IMR-90 (cell line): ENCODE measurements at regions not wholly inside any gene's neighbourhood (a gene's known extent, or its start where the extent isn't known, plus 50 kb on each side); places are given as distances from the start of the nearest gene placed in this dataset.

Experiments
- ATAC-seq: fragments of 200-7000 bp; cut with Tn5 transposase; 2 replicates; pipeline ENCODE4 v1.9.1; 2020; ENCODE audit warnings: low read depth, mild to moderate bottlenecking, moderate library complexity
- BruUV-seq: library from RNA; stranded (reverse); fragments of 400-500 nt; replicated peaks from 2 replicates; lab custom pipeline; 2021; lab: Mats Ljungman, UMichigan
- CTCF ChIA-PET: fragments of 300-600 bp; formaldehyde crosslinking; extraction: SDS; loops from one replicate; lab custom pipeline; 2021; ENCODE audit warnings: antibody characterized with exemption; lab: Yijun Ruan, JAX
- POLR2A ChIA-PET: fragments of 300-600 bp; sonication (Branson Sonifier 250); formaldehyde crosslinking; loops from one replicate; lab custom pipeline; 2022; ENCODE audit warnings: antibody characterized with exemption; ENCODE audit not compliant: unreplicated experiment; lab: Charles Lee
- DNase-seq: peaks from one replicate; pipeline ENCODE4 v3.0.0; 2013
- H2AFZ ChIP-seq: replicated peaks from 2 replicates; pipeline ENCODE3; 2013; ENCODE audit warnings: low read length, mild to moderate bottlenecking; ENCODE audit not compliant: poor library complexity
- H2AK5ac ChIP-seq: 2 replicates; pipeline ENCODE4 v1.6.1; 2013; ENCODE audit warnings: low read depth, low read length, inconsistent platforms
- H2AK9ac ChIP-seq: replicated peaks from 2 replicates; pipeline ENCODE3; 2013; ENCODE audit warnings: mild to moderate bottlenecking, low read depth, low read length, moderate library complexity; ENCODE audit not compliant: poor library complexity
- H2BK120ac ChIP-seq: 2 replicates; pipeline ENCODE4 v1.6.1; 2013; ENCODE audit warnings: low read depth, low read length, inconsistent platforms
- H2BK15ac ChIP-seq: 3 replicates; pipeline ENCODE4 v1.6.1; 2013; ENCODE audit warnings: low read depth, low read length, inconsistent platforms
- H2BK20ac ChIP-seq: 2 replicates; pipeline ENCODE4 v1.6.1; 2013; ENCODE audit warnings: low read depth, mild to moderate bottlenecking, inconsistent platforms, low read length, moderate library complexity
- H2BK5ac ChIP-seq: 2 replicates; pipeline ENCODE4 v1.6.1; 2013; ENCODE audit warnings: mild to moderate bottlenecking, low read depth, low read length, inconsistent platforms; ENCODE audit not compliant: poor library complexity, severe bottlenecking
- H3K14ac ChIP-seq: replicated peaks from 2 replicates; pipeline ENCODE4 v1.6.1; 2013; ENCODE audit warnings: low read depth, low read length, inconsistent platforms
- H3K18ac ChIP-seq: 2 replicates; pipeline ENCODE4 v1.6.1; 2013; ENCODE audit warnings: low read depth, low read length, control low read depth
- H3K23ac ChIP-seq: 2 replicates; pipeline ENCODE4 v1.6.1; 2013; ENCODE audit warnings: low read depth, low read length, inconsistent platforms
- H3K27ac ChIP-seq: 2 replicates; pipeline ENCODE4 v1.5.1; 2013; ENCODE audit warnings: mild to moderate bottlenecking, control low read depth, low read length; ENCODE audit not compliant: insufficient read depth
- H3K27me3 ChIP-seq: 2 replicates; pipeline ENCODE4 v1.6.1; 2013; ENCODE audit warnings: low read length; ENCODE audit not compliant: control insufficient read depth, insufficient read depth
- H3K36me3 ChIP-seq: 2 replicates; pipeline ENCODE4 v1.6.1; 2013; ENCODE audit warnings: low read length, mixed read lengths; ENCODE audit not compliant: control insufficient read depth, insufficient read depth
- H3K4ac ChIP-seq: 2 replicates; pipeline ENCODE4 v1.6.1; 2013; ENCODE audit warnings: low read depth, low read length, inconsistent platforms
- H3K4me1 ChIP-seq: 2 replicates; pipeline ENCODE4 v1.6.1; 2013; ENCODE audit warnings: low read length, mixed read lengths; ENCODE audit not compliant: control insufficient read depth, insufficient read depth
- H3K4me2 ChIP-seq: 2 replicates; pipeline ENCODE4 v1.6.1; 2013; ENCODE audit warnings: low read depth, mild to moderate bottlenecking, control low read depth, low read length, moderate library complexity
- H3K4me3 ChIP-seq: 2 replicates; pipeline ENCODE4 v1.5.1; 2013; ENCODE audit warnings: low read depth, mild to moderate bottlenecking, control low read depth, low read length, moderate library complexity; ENCODE audit not compliant: insufficient read depth
- H3K56ac ChIP-seq: 2 replicates; pipeline ENCODE4 v1.6.1; 2013; ENCODE audit warnings: low read length, inconsistent platforms; ENCODE audit not compliant: insufficient read depth; ENCODE audit errors: extremely low read depth
- H3K79me1 ChIP-seq, 2 experiments: 2 replicates each; pipeline ENCODE4 v1.6.1; 2013; ENCODE audit warnings: low read length in 2 of 2, inconsistent platforms in 1 of 2, low read depth in 1 of 2
- H3K9ac ChIP-seq: 2 replicates; pipeline ENCODE4 v1.6.1; 2013; ENCODE audit warnings: low read depth, low read length, control low read depth
- H3K9me1 ChIP-seq: 2 replicates; pipeline ENCODE4 v1.6.1; 2013; ENCODE audit warnings: low read length, inconsistent platforms; ENCODE audit not compliant: insufficient read depth
- H3K9me3 ChIP-seq: 2 replicates; pipeline ENCODE4 v1.6.1; 2013; ENCODE audit warnings: low read length; ENCODE audit not compliant: control insufficient read depth, insufficient read depth
- H4K20me1 ChIP-seq: 2 replicates; pipeline ENCODE4 v1.6.1; 2013; ENCODE audit warnings: low read length, inconsistent platforms; ENCODE audit not compliant: insufficient read depth
- H4K5ac ChIP-seq: 2 replicates; pipeline ENCODE4 v1.6.1; 2013; ENCODE audit warnings: mild to moderate bottlenecking, low read depth, low read length, control low read depth
- H4K8ac ChIP-seq, 2 experiments: 2 replicates each; pipeline ENCODE4 v1.6.1; 2013; ENCODE audit warnings: low read depth in 2 of 2, low read length in 2 of 2, control low read depth in 1 of 2, inconsistent platforms in 1 of 2
- H4K91ac ChIP-seq: 2 replicates; pipeline ENCODE4 v1.6.1; 2013; ENCODE audit warnings: low read depth, low read length, inconsistent platforms; ENCODE audit not compliant: insufficient read depth
- FOS ChIP-seq: fragments of 150-350 bp; IDR thresholded peaks from 2 replicates; pipeline ENCODE4 v1.6.1; 2016; ENCODE audit warnings: low read depth, low read length
- WGBS, 2 experiments: methylation state at CpG; one replicate each; pipeline versions ENCODE4 v1.1.5 to v1.1.7; 2013; ENCODE audit warnings: missing lambda C conversion rate in 2 of 2; ENCODE audit not compliant: insufficient read length in 1 of 2; ENCODE audit errors: extremely low coverage in 2 of 2; 5-methylcytosine and 5-hydroxymethylcytosine counted together
- dilution Hi-C: fragments of 300-500 bp; cut with HindIII; formaldehyde crosslinking; loops from one replicate; pipeline ENCODE4 v1.14.3; 2018; ENCODE audit warnings: low sequenced_read_pairs; ENCODE audit not compliant: unreplicated experiment
- in situ Hi-C: fragments of 300-500 bp; cut with MboI; formaldehyde crosslinking; loops from 3 replicates; pipeline ENCODE4 v1.14.3; 2019; ENCODE audit warnings: low sequenced_read_pairs, inconsistent platforms, mixed read lengths
- intact Hi-C: fragments of 100-400 bp; cut with micrococcal nuclease; formaldehyde crosslinking; loops from 2 replicates; pipeline ENCODE4 v1.10.0; 2022

- POLR2A ChIA-PET = no interaction called here
- H3K27ac ChIP-seq = no peak overlapping the region
Measured at GRCh38 chr3:117874904-117875874, 1159.5 kb downstream of the IGSF11 start.

More at GRCh38 chr3:117874904-117875874, 1159.5 kb downstream of the IGSF11 start:
- H2AK9ac ChIP-seq = no peak overlapping the region
- no peak overlapping the region for H2AK5ac ChIP-seq
- no CpG with 5 or more reads among the region's 1 CpG for WGBS, 2 experiments
- H4K5ac ChIP-seq = no peak overlapping the region
- peak; percentile 52 for DNase-seq
- peak; percentile 67 for ATAC-seq
- in situ Hi-C loops = no loop called here
- H3K56ac ChIP-seq = no peak overlapping the region
- H3K23ac ChIP-seq = no peak overlapping the region
- TF ChIP-seq FOS = no peak
- H4K91ac ChIP-seq = no peak overlapping the region
- H3K79me1 ChIP-seq = no peaks in the 10 kb centered on the region
- no TSS peak for BruUV-seq
- dilution Hi-C loops = no loop called here
- H3K4me1 ChIP-seq = no peaks in the 10 kb centered on the region; the same call in 1 of the 2 replicates
- H3K27me3 ChIP-seq = no peaks in the 10 kb centered on the region
- no peak overlapping the region for H2AFZ ChIP-seq
- no peaks in the 10 kb centered on the region for H4K20me1 ChIP-seq
- no peak overlapping the region for H3K9ac ChIP-seq
- H2BK20ac ChIP-seq = no peak overlapping the region
- no peak overlapping the region for H3K14ac ChIP-seq
- intact Hi-C loops = no loop called here
- H2BK15ac ChIP-seq = no peak overlapping the region
- no peak overlapping the region for H2BK120ac ChIP-seq
- CTCF ChIA-PET = interaction anchor here (1.3 kb wide), 1 partner anchor 9 kb away, joined by 3 read pairs; no protein-coding TSS in a partner anchor
- H4K8ac ChIP-seq = no peak overlapping the region
- no peak overlapping the region for H3K4me3 ChIP-seq
- no peak overlapping the region for H3K4me2 ChIP-seq
- no peaks in the 10 kb centered on the region for H3K9me3 ChIP-seq
- H3K18ac ChIP-seq = no peak overlapping the region
- no peak overlapping the region for H3K4ac ChIP-seq
- H3K36me3 ChIP-seq = no peaks in the 10 kb centered on the region
- H2BK5ac ChIP-seq = no peak overlapping the region
- no peaks in the 10 kb centered on the region for H3K9me1 ChIP-seq
